Colonic mucosa (tissue), 4 donors: ENCODE measurements at regions not wholly inside any gene's neighbourhood (a gene's known extent, or its start where the extent isn't known, plus 50 kb on each side); places are given as distances from the start of the nearest gene placed in this dataset.

ENCODE experiments used
- DNase-seq: peaks from one replicate; pipeline ENCODE4 v3.0.0-alpha.2; 2020
- H3K27ac ChIP-seq: fragments of 200-600 bp; one replicate; pipeline ENCODE4 v1.8.0; 2021
- H3K27me3 ChIP-seq: fragments of 200-600 bp; one replicate; pipeline ENCODE4 v1.8.0; 2021
- H3K36me3 ChIP-seq: fragments of 200-600 bp; one replicate; pipeline ENCODE4 v1.8.0; 2021
- H3K4me1 ChIP-seq: fragments of 200-600 bp; one replicate; pipeline ENCODE4 v1.8.0; 2021; ENCODE audit warnings: mild to moderate bottlenecking
- H3K4me3 ChIP-seq: fragments of 200-600 bp; one replicate; pipeline ENCODE4 v1.8.0; 2021
- H3K9ac ChIP-seq, 2 donors: one replicate each; pipeline ENCODE4 v1.7.0; 2013; ENCODE audit warnings: control low read depth in 2 of 2, low read depth in 2 of 2, low read length in 2 of 2
- H3K9me3 ChIP-seq: fragments of 200-600 bp; one replicate; pipeline ENCODE4 v1.8.0; 2021
- intact Hi-C: fragments of 100-400 bp; cut with DNase I; formaldehyde crosslinking; loops from one replicate; pipeline ENCODE4 v1.14.1; 2022
- TF ChIP-seq, protein P1 (sequence below): fragments of 200-600 bp; IDR thresholded peaks from one replicate; pipeline ENCODE4 v1.8.0; 2022; ENCODE audit warnings: antibody characterized with exemption, mild to moderate bottlenecking
- donor health status: healthy.
- donor health status: DM: no; HTN: no; CAD: no.
- donor health status: DM: no; HTN: no; CAD: no.

DNA sequence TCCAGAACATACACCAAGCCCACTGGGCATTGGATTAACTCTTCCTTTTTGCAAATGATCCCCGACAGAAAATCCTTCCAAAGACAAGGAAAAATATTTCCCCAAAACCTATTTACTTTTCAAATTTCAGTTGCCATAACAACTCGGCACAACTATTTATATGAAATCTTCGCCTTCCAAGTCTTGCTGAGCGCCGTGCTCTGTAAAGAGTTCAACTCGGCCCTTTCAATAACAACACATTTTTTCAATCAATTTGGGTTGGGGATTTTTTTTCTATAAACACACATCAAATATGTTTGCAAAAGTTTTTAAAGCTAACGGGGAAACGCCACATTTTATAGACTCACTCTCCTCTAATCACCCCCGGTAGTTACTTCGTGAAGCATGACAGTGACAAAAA, 333.8 kb downstream of the MN1 start:
- H3K27ac ChIP-seq = no peak overlapping the region
- H3K4me3 ChIP-seq = no peak overlapping the region
- intact Hi-C loops = no loop called here
- H3K27me3 ChIP-seq = no peaks in the 10 kb centered on the region
- no peak overlapping the region for H3K9ac ChIP-seq
- no peak for DNase-seq
- no peaks in the 10 kb centered on the region for H3K36me3 ChIP-seq
- H3K9me3 ChIP-seq = no peaks in the 10 kb centered on the region
- H3K4me1 ChIP-seq = no peaks in the 10 kb centered on the region
- TF ChIP-seq, protein P1, sequence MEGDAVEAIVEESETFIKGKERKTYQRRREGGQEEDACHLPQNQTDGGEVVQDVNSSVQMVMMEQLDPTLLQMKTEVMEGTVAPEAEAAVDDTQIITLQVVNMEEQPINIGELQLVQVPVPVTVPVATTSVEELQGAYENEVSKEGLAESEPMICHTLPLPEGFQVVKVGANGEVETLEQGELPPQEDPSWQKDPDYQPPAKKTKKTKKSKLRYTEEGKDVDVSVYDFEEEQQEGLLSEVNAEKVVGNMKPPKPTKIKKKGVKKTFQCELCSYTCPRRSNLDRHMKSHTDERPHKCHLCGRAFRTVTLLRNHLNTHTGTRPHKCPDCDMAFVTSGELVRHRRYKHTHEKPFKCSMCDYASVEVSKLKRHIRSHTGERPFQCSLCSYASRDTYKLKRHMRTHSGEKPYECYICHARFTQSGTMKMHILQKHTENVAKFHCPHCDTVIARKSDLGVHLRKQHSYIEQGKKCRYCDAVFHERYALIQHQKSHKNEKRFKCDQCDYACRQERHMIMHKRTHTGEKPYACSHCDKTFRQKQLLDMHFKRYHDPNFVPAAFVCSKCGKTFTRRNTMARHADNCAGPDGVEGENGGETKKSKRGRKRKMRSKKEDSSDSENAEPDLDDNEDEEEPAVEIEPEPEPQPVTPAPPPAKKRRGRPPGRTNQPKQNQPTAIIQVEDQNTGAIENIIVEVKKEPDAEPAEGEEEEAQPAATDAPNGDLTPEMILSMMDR = no peak

DNA sequence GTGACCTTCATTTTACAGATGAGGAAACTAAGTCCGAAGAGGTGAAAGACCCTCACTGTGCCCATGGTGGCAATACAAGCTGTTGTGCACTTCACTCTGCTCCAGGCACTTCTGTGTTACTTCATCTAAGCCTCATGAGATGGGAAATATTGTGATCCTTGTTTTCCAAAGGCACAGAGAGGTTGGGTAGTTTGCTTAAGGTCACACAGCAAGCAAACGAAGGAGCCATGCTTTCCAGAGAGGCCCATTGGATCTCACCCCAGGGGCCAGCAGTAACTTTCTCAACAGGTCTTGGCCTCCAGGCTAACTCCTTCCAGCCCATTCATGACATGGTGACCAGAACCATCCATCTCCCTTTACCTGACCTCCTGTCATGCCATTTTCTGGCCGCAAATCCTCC, 332.8 kb downstream of the MN1 start:
- Histone ChIP-seq H3K27me3 (no peaks in the 10 kb centered on the region), H3K4me3 (no peak overlapping the region), H3K36me3 (no peaks in the 10 kb centered on the region), H3K27ac (no peak overlapping the region), H3K9ac (no peak overlapping the region), H3K9me3 (no peaks in the 10 kb centered on the region), H3K4me1 (no peaks in the 10 kb centered on the region)
- intact Hi-C loops = no loop called here
- TF ChIP-seq, protein P1 = no peak
- no peak for DNase-seq

- Histone ChIP-seq H3K27me3 (no peaks in the 10 kb centered on the region), H3K27ac (no peak overlapping the region), H3K4me1 (no peaks in the 10 kb centered on the region), H3K36me3 (no peaks in the 10 kb centered on the region), H3K9ac (no peak overlapping the region), H3K4me3 (no peak overlapping the region), H3K9me3 (no peaks in the 10 kb centered on the region)
- intact Hi-C loops = no loop called here
- DNase-seq = no peak
- TF ChIP-seq, protein P1 = no peak
Measured at GRCh38 chr22:27470169-27470772, 331.3 kb downstream of the MN1 start.

DNA sequence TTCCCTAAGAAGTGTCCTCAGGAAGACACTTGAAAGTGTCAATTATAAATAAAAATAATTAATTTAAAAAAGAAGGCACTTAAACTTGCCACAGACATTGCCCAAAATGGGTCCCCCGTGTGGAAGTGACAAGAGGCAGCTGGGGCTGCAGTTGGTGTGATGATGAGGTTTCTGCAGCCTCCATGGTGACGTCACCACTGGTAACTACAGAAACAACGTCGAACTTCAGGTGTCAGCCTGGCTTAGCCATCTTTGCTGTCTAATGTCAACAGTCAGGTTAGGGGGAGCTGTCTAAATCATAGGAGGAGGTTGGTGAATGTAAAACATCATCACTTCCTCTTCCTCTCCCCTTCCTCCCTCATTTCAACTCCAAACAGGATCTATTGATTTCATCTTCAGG, 328.6 kb downstream of the MN1 start:
- no peak overlapping the region for H3K9ac ChIP-seq
- TF ChIP-seq, protein P1 = no peak

GRCh38 chr22:27473533-27473932, 328.0 kb downstream of the MN1 start:
- Histone ChIP-seq H3K9me3 (no peaks in the 10 kb centered on the region), H3K27me3 (no peaks in the 10 kb centered on the region), H3K4me1 (no peaks in the 10 kb centered on the region), H3K36me3 (no peaks in the 10 kb centered on the region), H3K27ac (no peak overlapping the region), H3K9ac (no peak overlapping the region), H3K4me3 (no peak overlapping the region)
- TF ChIP-seq, protein P1 = no peak
- intact Hi-C loops = no loop called here
- DNase-seq = no peak

More for the DNA sequence above, 328.6 kb downstream of the MN1 start:
- no peak for DNase-seq
- Histone ChIP-seq H3K4me1 (no peaks in the 10 kb centered on the region), H3K27me3 (no peaks in the 10 kb centered on the region), H3K4me3 (no peak overlapping the region), H3K27ac (no peak overlapping the region), H3K36me3 (no peaks in the 10 kb centered on the region), H3K9me3 (no peaks in the 10 kb centered on the region)
- intact Hi-C loops = no loop called here
